ENCODE measurements at regions not wholly inside any gene's neighbourhood (a gene's known extent, or its start where the extent isn't known, plus 50 kb on each side); places are given as distances from the start of the nearest gene placed in this dataset.

DNA sequence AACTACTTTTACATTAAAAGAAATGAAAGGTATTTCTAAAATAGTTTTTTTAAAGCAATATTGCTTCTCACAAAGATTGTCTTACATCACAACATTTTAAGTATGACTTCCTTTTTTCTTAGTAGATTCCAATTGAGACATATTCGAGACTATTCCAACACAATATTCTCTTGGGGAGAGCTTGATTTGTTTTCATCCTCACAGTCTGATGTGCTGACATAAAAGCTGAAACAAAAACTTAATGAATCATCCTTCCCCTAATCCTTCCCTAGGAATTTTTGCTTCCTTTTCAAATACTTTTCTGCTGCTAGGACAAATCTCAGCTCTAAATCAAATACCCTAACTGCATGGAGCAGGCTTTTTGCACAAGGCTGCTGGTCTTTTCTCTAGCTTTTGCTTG is 245.8 kb upstream of the MAP3K1 start:
- no peak for DNase-seq (ENCODE audit: extremely low read depth in 1 of 11, low read depth in 9 of 11, low spot score in 4 of 11)

DNA sequence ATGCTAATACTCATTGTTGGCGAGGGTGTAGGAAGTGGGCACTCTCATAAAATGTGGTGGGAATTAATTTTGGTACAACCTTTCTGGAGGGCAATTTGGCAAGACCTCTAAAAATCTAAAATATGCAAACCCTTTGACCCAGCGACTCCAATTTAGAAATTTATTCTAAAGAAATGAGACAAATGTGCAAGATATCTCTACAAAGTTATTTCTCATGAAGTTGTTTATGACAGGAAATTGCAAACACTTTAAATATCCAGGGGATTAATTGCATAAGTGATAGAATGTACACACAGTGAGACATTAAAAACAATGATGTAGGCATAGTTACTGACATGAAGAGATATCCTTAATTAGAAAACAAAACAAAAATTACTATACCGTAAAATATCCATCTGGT is 246.3 kb upstream of the MAP3K1 start:
- DNase-seq (ENCODE audit: extremely low read depth in 1 of 11, low read depth in 9 of 11, low spot score in 4 of 11), result no peak

DNA sequence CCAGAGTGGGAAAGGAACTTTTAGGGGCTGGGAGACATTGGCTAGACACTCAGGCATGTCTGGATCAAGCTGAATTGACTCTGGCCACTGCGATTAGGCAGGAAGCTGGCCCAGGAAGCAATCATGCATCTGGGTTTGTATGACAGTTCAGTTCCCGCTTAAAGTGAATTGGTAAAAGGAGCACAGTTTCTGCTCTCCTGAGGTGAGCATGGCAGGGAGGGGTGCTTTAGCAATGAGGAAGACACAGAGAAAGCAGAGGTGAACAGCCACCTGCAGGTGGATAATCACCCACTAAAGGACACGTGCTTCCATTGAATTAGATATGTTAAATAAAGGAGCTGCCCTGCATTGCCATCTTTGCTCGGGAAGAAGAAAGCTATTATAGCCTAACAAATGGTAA is 248.1 kb upstream of the MAP3K1 start:
- DNase-seq (ENCODE audit: extremely low read depth in 1 of 11, low read depth in 9 of 11, low spot score in 4 of 11), result no peak

DNA sequence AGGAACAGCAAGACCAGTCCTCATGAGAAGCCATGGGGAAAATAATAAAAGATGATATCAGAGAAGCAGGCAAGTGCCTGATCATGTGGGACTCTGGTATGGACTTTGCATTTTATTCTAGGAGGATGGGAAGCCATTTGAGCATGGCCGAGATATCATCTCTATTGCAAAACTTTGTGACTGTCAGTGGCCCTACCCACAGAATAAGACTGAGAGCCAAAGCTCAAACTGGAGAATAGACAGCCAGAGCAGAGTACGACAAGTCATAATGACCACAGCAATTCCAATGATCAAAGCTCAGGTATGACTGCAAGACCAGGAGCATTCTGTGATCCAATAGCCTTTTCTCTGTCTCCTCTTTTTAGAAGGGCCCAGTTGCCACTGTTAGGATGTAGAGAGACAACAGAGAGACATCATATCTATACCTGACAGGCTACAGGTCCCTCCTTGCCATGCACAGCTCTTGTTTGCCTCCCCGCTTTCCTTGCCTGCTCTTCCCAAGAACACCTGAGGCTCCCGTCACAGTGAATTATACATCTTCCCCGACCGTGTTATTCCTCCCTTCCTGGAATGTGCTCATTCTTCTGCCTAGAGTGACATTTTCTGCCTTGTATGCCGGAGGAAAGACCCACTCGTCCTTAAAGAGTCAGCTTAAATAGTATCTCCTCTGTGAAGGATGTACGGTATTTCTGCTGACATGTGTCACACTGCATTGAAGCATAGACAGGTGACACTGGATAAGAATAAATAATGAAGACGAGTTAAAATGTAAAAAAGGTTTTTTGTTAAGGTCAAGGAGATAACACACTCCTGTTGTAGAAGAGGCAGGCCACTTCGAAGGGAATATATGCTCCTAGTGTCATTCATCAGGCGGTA is 248.7 kb upstream of the MAP3K1 start:
- DNase-seq (ENCODE audit: extremely low read depth in 1 of 11, low read depth in 9 of 11, low spot score in 4 of 11), result no peak

- DNase-seq (ENCODE audit: extremely low read depth in 1 of 11, low read depth in 9 of 11, low spot score in 4 of 11), result no peak
Measured at GRCh38 chr5:56565644-56566043, 249.7 kb upstream of the MAP3K1 start.

- no peak for DNase-seq (ENCODE audit: extremely low read depth in 1 of 11, low read depth in 9 of 11, low spot score in 4 of 11)
Measured at GRCh38 chr5:56565283-56565615, 250.1 kb upstream of the MAP3K1 start.

- no peak for DNase-seq (ENCODE audit: extremely low read depth in 1 of 11, low read depth in 9 of 11, low spot score in 4 of 11)
Measured at GRCh38 chr5:56564541-56565282, 250.6 kb upstream of the MAP3K1 start.

DNA sequence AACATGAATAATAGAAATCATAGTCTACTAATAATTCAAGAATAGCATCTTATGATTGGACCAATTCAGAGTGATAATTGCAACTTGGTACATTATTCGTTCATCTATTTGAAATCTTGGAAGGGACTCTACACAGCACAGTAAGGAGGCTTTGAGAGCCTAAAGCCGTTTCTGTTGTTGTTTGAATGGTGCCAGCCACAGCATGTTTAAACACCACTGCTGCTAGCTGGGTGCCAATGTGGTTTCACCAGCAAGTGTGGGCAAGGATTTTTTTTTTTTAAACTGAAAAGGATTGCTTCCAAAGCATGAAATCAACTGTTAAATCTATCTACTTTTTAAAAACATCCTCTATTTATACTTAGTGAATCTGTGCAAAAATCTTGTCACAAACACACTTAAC is 253.9 kb upstream of the MAP3K1 start:
- no peak for DNase-seq (ENCODE audit: extremely low read depth in 1 of 11, low read depth in 9 of 11, low spot score in 4 of 11)

DNA sequence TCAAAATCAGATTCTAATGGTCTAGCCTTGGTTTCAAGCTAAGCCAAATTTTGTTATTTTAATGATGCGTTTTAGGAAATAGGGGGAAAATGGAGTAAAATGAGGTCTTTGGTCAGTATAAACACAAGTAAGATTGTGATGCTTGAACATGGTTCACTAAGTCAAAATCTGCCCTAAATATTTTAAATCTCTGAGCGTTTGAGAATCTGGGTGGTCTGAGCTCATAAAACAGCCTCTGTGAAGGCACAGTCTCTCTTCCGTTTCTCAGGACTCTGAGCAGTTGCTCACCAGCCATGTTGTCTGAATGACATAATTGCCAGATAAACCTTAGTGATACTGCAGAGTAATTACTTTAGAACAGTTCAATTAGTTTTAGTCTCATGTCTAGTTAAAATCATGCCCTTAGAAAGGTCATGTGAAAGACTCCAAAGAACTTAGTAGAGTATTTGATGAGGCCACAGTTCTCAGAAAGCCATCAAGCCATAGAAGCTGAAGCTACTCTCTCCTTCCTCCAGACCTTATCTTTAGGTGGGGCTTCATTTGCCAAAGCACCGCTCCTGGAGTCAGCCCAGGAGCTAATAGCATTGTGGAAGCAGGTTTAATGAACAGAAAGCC is 257.1 kb upstream of the MAP3K1 start:
- DNase-seq (ENCODE audit: extremely low read depth in 1 of 11, low read depth in 9 of 11, low spot score in 4 of 11), result no peak

GRCh38 chr5:56557198-56557597 is 258.2 kb upstream of the MAP3K1 start:
- no peak for DNase-seq (ENCODE audit: extremely low read depth in 1 of 11, low read depth in 9 of 11, low spot score in 4 of 11)

GRCh38 chr5:56552612-56553268 is 262.6 kb upstream of the MAP3K1 start:
- no peak for DNase-seq (ENCODE audit: extremely low read depth in 1 of 11, low read depth in 9 of 11, low spot score in 4 of 11)

- DNase-seq (ENCODE audit: extremely low read depth in 1 of 11, low read depth in 9 of 11, low spot score in 4 of 11), result no peak
Measured at GRCh38 chr5:56550227-56550626, 265.1 kb upstream of the MAP3K1 start.

DNA sequence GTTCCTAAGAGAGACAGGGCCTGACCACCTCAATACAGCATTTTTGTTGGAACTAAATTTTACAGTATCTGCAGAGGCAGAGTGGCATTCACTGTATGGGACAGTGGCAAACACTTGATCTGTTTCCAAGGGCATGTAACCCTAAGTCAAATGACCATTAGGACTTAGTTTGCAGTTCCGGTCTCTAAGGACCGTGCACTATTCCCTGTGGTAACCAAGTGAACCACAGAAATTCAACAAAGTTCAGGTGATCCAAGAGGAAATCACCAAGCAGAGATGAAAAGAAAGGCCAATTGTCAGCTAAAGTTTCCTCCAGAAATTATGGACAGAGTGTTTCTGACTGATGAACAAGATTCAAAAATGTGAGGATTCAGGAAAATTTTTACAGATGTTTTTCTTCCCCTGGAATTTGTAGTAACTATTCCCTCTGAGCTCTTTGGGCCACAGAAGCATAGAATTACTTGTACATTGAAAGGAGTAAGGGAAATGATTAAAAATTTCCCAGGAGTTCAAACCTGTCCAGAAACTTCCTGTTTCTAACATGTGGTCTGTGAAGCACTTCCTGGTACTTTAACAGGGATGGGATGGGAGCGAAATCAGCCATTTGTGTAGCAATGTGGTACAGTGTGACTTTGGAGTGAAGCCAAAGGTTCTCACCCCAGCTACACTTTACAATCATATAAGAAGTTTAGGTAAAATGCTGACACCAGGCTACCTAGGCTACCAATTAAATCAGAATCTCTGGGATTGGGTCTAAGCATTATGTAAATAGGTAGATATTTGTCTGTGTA is 266.1 kb upstream of the MAP3K1 start:
- no peak for DNase-seq (ENCODE audit: extremely low read depth in 1 of 11, low read depth in 9 of 11, low spot score in 4 of 11)

- no peak for DNase-seq (ENCODE audit: extremely low read depth in 1 of 11, low read depth in 9 of 11, low spot score in 4 of 11)
Measured at GRCh38 chr5:56545016-56545415, 270.3 kb upstream of the MAP3K1 start.

- DNase-seq (ENCODE audit: extremely low read depth in 1 of 11, low read depth in 9 of 11, low spot score in 4 of 11), result no peak
Measured at GRCh38 chr5:56543441-56544388, 271.6 kb upstream of the MAP3K1 start.

- no peak for DNase-seq (ENCODE audit: extremely low read depth in 1 of 11, low read depth in 9 of 11, low spot score in 4 of 11)
Measured at GRCh38 chr5:56540266-56540665, 275.1 kb upstream of the MAP3K1 start.

GRCh38 chr5:56538580-56538979 is 276.8 kb upstream of the MAP3K1 start:
- no peak for DNase-seq (ENCODE audit: extremely low read depth in 1 of 11, low read depth in 9 of 11, low spot score in 4 of 11)

DNA sequence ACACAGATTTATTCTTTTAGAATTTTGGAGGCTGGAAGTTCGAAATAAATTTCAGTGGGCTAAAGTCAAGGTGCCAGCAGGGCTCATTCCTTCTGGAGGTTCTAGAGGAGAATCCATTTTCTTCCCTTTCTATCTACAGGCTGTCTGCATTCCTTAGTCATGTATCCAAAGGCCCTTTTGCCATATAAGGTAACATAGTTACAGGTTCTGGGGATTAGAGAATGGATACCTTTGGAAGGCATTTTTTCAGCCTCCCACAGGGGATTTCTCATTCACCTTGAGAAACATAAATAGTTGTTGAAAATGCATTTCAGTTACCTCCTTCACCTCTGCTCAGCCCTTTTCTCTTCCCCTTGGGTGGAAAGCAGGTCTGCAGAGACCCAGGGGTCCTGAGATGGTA is 280.0 kb upstream of the MAP3K1 start:
- no peak for DNase-seq (ENCODE audit: extremely low read depth in 1 of 11, low read depth in 9 of 11, low spot score in 4 of 11)
